ENCODE measurements at regions not wholly inside any gene's neighbourhood (a gene's known extent, or its start where the extent isn't known, plus 50 kb on each side); places are given as distances from the start of the nearest gene placed in this dataset.

DNA sequence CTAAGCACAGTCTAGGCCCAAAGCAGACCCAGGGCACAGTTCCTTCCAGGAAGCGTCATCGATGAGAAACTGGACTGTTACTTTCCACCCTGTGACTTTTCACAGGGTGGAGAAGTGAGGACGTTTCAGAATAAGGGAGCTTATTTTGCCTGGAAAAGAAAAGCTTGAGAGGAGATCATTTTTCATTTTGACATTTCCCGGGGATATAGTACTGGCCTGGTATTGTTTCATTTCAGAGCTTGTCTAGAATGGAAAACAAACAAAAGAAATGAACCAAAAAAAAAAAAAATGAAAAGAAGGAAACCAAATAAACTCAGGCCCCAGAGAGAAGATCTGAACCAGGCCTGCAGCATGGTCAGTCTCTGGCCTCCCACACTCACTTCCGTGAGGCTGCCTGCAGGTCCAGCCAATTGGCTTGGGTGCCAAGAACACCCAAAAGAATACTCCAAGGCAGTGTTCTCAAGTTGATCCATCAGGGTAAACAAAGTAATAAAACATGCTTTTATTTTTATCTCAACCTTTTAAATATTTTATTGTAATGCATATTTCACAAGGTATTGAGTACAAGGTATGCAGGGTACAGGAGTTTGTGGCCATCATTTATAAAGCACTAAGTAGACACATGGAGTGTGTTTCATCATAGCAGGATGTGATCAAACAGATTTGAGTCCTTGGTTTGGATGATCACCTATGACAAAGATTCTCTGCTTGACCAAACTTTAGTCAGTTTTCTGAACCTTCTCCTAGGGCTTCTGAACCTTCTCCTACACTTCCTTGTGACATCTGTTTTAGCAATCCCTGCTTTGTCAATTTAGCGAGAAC lies 176.9 kb upstream of the GGTLC1 start:
- H3K9me3 ChIP-seq (ENCODE audit: low read depth): no peaks in the 10 kb centered on the region
- no peak overlapping the region for H3K27ac ChIP-seq
- 67% methylated on average over 6 of the region's 6 CpGs for WGBS (ENCODE audit: low lambda C conversion rate, missing lambda C conversion rate)
- H3K36me3 ChIP-seq (replicated peaks; ENCODE audit: insufficient read depth, low read depth): no peaks in the 10 kb centered on the region
- no peak overlapping the region for H2AFZ ChIP-seq
- TF ChIP-seq, protein P1, sequence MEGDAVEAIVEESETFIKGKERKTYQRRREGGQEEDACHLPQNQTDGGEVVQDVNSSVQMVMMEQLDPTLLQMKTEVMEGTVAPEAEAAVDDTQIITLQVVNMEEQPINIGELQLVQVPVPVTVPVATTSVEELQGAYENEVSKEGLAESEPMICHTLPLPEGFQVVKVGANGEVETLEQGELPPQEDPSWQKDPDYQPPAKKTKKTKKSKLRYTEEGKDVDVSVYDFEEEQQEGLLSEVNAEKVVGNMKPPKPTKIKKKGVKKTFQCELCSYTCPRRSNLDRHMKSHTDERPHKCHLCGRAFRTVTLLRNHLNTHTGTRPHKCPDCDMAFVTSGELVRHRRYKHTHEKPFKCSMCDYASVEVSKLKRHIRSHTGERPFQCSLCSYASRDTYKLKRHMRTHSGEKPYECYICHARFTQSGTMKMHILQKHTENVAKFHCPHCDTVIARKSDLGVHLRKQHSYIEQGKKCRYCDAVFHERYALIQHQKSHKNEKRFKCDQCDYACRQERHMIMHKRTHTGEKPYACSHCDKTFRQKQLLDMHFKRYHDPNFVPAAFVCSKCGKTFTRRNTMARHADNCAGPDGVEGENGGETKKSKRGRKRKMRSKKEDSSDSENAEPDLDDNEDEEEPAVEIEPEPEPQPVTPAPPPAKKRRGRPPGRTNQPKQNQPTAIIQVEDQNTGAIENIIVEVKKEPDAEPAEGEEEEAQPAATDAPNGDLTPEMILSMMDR (IDR thresholded peaks at IDR 0.05; ENCODE audit: poor library complexity): no peak
- TF ChIP-seq EZH2phosphoT487 (IDR thresholded peaks at IDR 0.05; ENCODE audit: low read depth, severe bottlenecking, unreplicated experiment): no peak
- TF ChIP-seq EZH2 (IDR thresholded peaks at IDR 0.05; ENCODE audit: borderline replicate concordance): no peak
- no peaks in the 10 kb centered on the region for H4K20me1 ChIP-seq (ENCODE audit: insufficient read depth, poor library complexity, severe bottlenecking)
- H3K27me3 ChIP-seq: no peaks in the 10 kb centered on the region
- DNase-seq (ENCODE audit: low spot score): no peak
- H3K4me1 ChIP-seq (ENCODE audit: insufficient read depth): no peaks in the 10 kb centered on the region
- no peak overlapping the region for H3K4me3 ChIP-seq
- no peak overlapping the region for H3K4me2 ChIP-seq
- H3K9me2 ChIP-seq (replicated peaks; ENCODE audit: insufficient read depth): no peaks in the 10 kb centered on the region
- H3K79me2 ChIP-seq: no peaks in the 10 kb centered on the region

DNA sequence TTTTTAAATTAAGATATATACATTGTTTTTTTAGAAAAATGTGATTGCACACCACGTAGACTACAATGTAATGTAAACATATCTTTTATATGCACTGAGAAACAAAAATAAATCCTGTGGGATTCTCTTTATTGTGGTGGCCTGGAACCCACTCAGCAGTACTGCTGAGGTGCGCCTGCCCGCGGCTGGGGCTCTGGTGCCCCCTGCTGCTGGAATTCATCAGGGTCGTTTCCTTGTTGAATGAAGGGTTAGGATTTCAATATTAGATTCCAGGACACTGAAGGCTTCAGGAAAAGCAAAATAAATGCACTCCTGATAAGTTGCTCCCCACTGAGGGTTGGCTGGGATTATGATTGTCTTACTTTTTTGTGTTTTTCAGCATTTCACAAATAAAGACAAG lies 175.8 kb upstream of the GGTLC1 start:
- no peaks in the 10 kb centered on the region for H3K9me2 ChIP-seq (replicated peaks; ENCODE audit: insufficient read depth)
- no peaks in the 10 kb centered on the region for H3K79me2 ChIP-seq
- H3K27me3 ChIP-seq: no peaks in the 10 kb centered on the region
- no peak overlapping the region for H2AFZ ChIP-seq
- WGBS (ENCODE audit: low lambda C conversion rate, missing lambda C conversion rate): 36% methylated on average over 5 of the region's 5 CpGs
- TF ChIP-seq, protein P1 (IDR thresholded peaks at IDR 0.05; ENCODE audit: poor library complexity): peak; percentile 31
- no peak for TF ChIP-seq EZH2 (IDR thresholded peaks at IDR 0.05; ENCODE audit: borderline replicate concordance)
- no peak overlapping the region for H3K4me3 ChIP-seq
- H3K9me3 ChIP-seq (ENCODE audit: low read depth): no peaks in the 10 kb centered on the region
- H4K20me1 ChIP-seq (ENCODE audit: insufficient read depth, poor library complexity, severe bottlenecking): no peaks in the 10 kb centered on the region
- no peaks in the 10 kb centered on the region for H3K36me3 ChIP-seq (replicated peaks; ENCODE audit: insufficient read depth, low read depth)
- H3K27ac ChIP-seq: no peak overlapping the region
- no peak overlapping the region for H3K4me2 ChIP-seq
- no peaks in the 10 kb centered on the region for H3K4me1 ChIP-seq (ENCODE audit: insufficient read depth)
- DNase-seq (ENCODE audit: low spot score): no peak

DNA sequence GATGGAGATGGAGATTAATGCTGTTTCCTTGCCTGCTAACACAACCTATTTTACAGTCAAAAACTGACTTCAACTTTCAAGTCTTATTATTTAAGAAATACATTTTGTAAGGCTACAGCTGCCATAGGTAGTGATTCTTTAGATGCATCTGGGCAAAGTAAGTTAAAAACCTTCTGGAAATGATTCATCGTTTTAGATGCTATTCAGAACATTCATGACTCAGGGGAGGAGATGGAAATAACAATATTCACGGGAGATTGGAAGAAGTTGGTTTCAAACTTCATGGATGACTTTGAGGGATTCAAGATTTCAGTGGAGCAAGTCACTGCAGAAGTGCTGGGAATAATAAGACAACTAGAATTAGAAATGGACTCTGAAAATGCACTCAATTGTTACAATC lies 174.9 kb upstream of the GGTLC1 start:
- Histone ChIP-seq H4K20me1 (ENCODE audit: insufficient read depth, poor library complexity, severe bottlenecking) (no peaks in the 10 kb centered on the region), H3K4me2 (no peak overlapping the region), H3K36me3 (replicated peaks; ENCODE audit: insufficient read depth, low read depth) (no peaks in the 10 kb centered on the region), H3K79me2 (no peaks in the 10 kb centered on the region), H3K27ac (no peak overlapping the region), H2AFZ (no peak overlapping the region), H3K4me3 (no peak overlapping the region), H3K27me3 (no peaks in the 10 kb centered on the region), H3K9me2 (replicated peaks; ENCODE audit: insufficient read depth) (no peaks in the 10 kb centered on the region), H3K4me1 (ENCODE audit: insufficient read depth) (no peaks in the 10 kb centered on the region), H3K9me3 (ENCODE audit: low read depth) (no peaks in the 10 kb centered on the region)
- TF ChIP-seq, protein P1 (IDR thresholded peaks at IDR 0.05; ENCODE audit: poor library complexity): no peak
- no peak for TF ChIP-seq EZH2phosphoT487 (IDR thresholded peaks at IDR 0.05; ENCODE audit: low read depth, severe bottlenecking, unreplicated experiment)
- TF ChIP-seq EZH2 (IDR thresholded peaks at IDR 0.05; ENCODE audit: borderline replicate concordance): no peak
- WGBS (ENCODE audit: low lambda C conversion rate, missing lambda C conversion rate): 87% methylated on average over 2 of the region's 2 CpGs
- DNase-seq (ENCODE audit: low spot score): no peak

All from hepatocyte (in vitro differentiated cells).